ENCODE measurements at regions not wholly inside any gene's neighbourhood (a gene's known extent, or its start where the extent isn't known, plus 50 kb on each side); places are given as distances from the start of the nearest gene placed in this dataset.
A peak's percentile ranks its signal among the peaks of the same experiment; 100 is the strongest.

- Histone ChIP-seq H3K27ac (ENCODE audit: poor library complexity, severe bottlenecking) (peak overlapping the region; percentile 13), H3K4me3 (ENCODE audit: severe bottlenecking) (no peak overlapping the region), H3K27me3 (ENCODE audit: insufficient read depth, poor library complexity, severe bottlenecking) (no peaks in the 10 kb centered on the region), H3K9me3 (ENCODE audit: severe bottlenecking) (no peaks in the 10 kb centered on the region), H3K36me3 (ENCODE audit: low read depth) (no peaks in the 10 kb centered on the region), H3K4me1 (ENCODE audit: insufficient read depth, poor library complexity, severe bottlenecking) (peaks cover 12% of the 10 kb centered on the region)
- ATAC-seq (ENCODE audit: low read depth) (no peak), DNase-seq (ENCODE audit: low spot score) (no peak)
- TF ChIP-seq CTCF (IDR thresholded peaks at IDR 0.05; ENCODE audit: poor library complexity, severe bottlenecking): no peak
These were observed 160.1 kb upstream of the CITED2 start for GRCh38 chr6:139534472-139535115.

- ATAC-seq (ENCODE audit: low read depth) (peak; percentile 56; the same call in 2 of the 3 replicates), DNase-seq (ENCODE audit: low spot score) (no peak)
- Histone ChIP-seq H3K9me3 (ENCODE audit: severe bottlenecking) (no peaks in the 10 kb centered on the region), H3K27ac (ENCODE audit: poor library complexity, severe bottlenecking) (peak overlapping the region; percentile 13), H3K4me3 (ENCODE audit: severe bottlenecking) (no peak overlapping the region), H3K27me3 (ENCODE audit: insufficient read depth, poor library complexity, severe bottlenecking) (no peaks in the 10 kb centered on the region), H3K36me3 (ENCODE audit: low read depth) (no peaks in the 10 kb centered on the region), H3K4me1 (ENCODE audit: insufficient read depth, poor library complexity, severe bottlenecking) (peaks cover 10% of the 10 kb centered on the region)
- no peak for TF ChIP-seq CTCF (IDR thresholded peaks at IDR 0.05; ENCODE audit: poor library complexity, severe bottlenecking)
These were observed 159.4 kb upstream of the CITED2 start for GRCh38 chr6:139533573-139534471.

GRCh38 chr6:139533171-139533570 lies 158.7 kb upstream of the CITED2 start:
- no peaks in the 10 kb centered on the region for H3K9me3 ChIP-seq (ENCODE audit: severe bottlenecking)
- peak overlapping the region; percentile 13 for H3K27ac ChIP-seq (ENCODE audit: poor library complexity, severe bottlenecking)
- TF ChIP-seq CTCF (IDR thresholded peaks at IDR 0.05; ENCODE audit: poor library complexity, severe bottlenecking): no peak
- no peak overlapping the region for H3K4me3 ChIP-seq (ENCODE audit: severe bottlenecking)
- peaks cover 10% of the 10 kb centered on the region for H3K4me1 ChIP-seq (ENCODE audit: insufficient read depth, poor library complexity, severe bottlenecking)
- H3K27me3 ChIP-seq (ENCODE audit: insufficient read depth, poor library complexity, severe bottlenecking): no peaks in the 10 kb centered on the region
- DNase-seq (ENCODE audit: low spot score): no peak
- no peaks in the 10 kb centered on the region for H3K36me3 ChIP-seq (ENCODE audit: low read depth)
- ATAC-seq (ENCODE audit: low read depth): no peak; the same call in 2 of the 3 replicates

GRCh38 chr6:139531148-139532115 lies 157.0 kb upstream of the CITED2 start:
- H3K9me3 ChIP-seq (ENCODE audit: severe bottlenecking): no peaks in the 10 kb centered on the region
- no peaks in the 10 kb centered on the region for H3K27me3 ChIP-seq (ENCODE audit: insufficient read depth, poor library complexity, severe bottlenecking)
- ATAC-seq (ENCODE audit: low read depth): no peak
- H3K4me1 ChIP-seq (ENCODE audit: insufficient read depth, poor library complexity, severe bottlenecking): peaks cover 10% of the 10 kb centered on the region
- no peaks in the 10 kb centered on the region for H3K36me3 ChIP-seq (ENCODE audit: low read depth)
- H3K4me3 ChIP-seq (ENCODE audit: severe bottlenecking): no peak overlapping the region
- H3K27ac ChIP-seq (ENCODE audit: poor library complexity, severe bottlenecking): no peak overlapping the region
- TF ChIP-seq CTCF (IDR thresholded peaks at IDR 0.05; ENCODE audit: poor library complexity, severe bottlenecking): no peak
- no peak for DNase-seq (ENCODE audit: low spot score)

Measured in RWPE2 (cell line).